ENCODE measurements at regions not wholly inside any gene's neighbourhood (a gene's known extent, or its start where the extent isn't known, plus 50 kb on each side); places are given as distances from the start of the nearest gene placed in this dataset.

DNA sequence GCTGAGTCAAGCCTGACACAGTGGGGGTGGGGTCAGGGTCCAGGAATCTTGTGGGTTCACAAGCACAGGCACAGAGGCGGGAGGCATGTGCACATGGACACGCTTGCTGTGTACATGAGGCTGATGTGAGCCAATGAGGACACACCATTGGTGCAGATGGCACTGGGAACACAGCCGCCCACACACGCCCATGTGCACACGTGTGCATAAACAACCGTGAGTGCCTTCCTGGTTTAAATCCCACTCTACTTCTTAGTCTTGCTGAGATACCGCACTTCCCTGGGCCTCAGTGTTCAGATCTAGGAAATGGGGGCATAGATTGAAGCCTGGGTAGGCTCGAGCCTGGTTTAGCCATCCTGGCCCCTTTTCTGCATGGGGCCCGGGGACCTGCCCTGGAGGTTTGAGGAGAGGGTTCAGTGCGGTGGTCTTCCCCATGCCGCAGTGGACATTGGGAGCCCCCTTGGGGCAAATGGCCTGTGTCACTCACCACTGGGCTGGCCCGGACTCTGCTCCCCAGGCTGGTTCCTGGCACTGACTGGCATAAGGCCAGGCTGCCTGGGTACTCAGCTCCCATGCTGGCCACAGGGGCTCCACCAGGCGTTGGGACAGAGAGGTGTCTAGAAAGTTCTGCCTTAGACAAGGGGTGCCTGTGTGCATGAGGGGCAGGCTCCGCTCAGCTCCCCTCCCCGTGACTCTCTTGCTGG lies 60.2 kb downstream of the CEBPB start:
- no peak for TF ChIP-seq JUND (IDR thresholded peaks at IDR 0.05; ENCODE audit: low read depth)
- in situ Hi-C loops (cut with HindIII; ENCODE audit: low pct_unique_long_range_greater_than_20kb, low sequenced_read_pairs) = no loop called here
- DNase-seq (ENCODE audit: low read depth in 1 of 2, low spot score in 1 of 2) = no peak

DNA sequence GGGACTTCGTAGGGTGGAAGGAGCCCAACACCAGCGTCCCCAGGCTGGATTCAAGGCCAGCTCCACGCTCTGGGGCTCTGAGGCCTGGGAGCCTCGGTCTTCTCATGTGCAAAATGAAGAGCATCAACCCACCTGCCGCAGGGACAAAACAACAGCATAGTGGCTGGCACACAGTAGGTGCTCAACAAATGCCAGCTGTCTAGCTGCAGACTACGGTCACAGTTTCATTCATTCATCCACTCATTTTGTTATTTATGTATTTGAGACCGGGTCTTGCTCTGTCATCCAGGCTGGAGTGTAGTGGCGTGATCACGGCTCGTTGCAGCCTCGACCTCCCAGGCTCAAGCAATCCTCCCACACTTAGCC lies 60.7 kb downstream of the CEBPB start:
- DNase-seq (ENCODE audit: low read depth in 1 of 2, low spot score in 1 of 2) = no peak
- in situ Hi-C loops (cut with HindIII; ENCODE audit: low pct_unique_long_range_greater_than_20kb, low sequenced_read_pairs) = no loop called here
- TF ChIP-seq JUND (IDR thresholded peaks at IDR 0.05; ENCODE audit: low read depth) = no peak

DNA sequence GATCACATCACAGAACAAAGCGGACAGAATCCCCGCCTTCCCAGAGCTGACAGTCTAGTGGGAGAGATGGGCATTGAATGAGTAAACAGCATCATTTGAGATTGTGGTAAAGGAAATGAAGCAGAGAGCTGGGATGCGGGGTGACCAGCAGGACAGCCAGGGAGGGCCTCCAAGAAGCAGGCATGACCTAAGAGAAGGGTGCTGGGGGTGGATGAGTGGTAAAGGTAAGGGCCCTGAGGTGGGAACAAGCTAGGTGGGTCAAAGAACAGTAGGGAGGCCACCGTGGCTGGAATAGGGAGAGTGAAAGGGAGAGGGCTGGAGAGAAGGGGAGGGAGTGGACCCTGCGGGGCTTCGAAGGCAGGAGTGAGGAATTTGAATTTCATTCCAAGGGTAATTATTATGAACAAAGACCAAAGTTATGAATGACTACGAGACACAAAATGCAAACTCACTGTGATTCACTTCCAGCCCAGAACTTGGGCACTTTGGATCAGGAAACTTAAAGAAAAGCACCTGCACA lies 61.4 kb downstream of the CEBPB start:
- no peak for TF ChIP-seq JUND (IDR thresholded peaks at IDR 0.05; ENCODE audit: low read depth)
- in situ Hi-C loops (cut with HindIII; ENCODE audit: low pct_unique_long_range_greater_than_20kb, low sequenced_read_pairs) = no loop called here
- no peak for DNase-seq (ENCODE audit: low read depth in 1 of 2, low spot score in 1 of 2)

DNA sequence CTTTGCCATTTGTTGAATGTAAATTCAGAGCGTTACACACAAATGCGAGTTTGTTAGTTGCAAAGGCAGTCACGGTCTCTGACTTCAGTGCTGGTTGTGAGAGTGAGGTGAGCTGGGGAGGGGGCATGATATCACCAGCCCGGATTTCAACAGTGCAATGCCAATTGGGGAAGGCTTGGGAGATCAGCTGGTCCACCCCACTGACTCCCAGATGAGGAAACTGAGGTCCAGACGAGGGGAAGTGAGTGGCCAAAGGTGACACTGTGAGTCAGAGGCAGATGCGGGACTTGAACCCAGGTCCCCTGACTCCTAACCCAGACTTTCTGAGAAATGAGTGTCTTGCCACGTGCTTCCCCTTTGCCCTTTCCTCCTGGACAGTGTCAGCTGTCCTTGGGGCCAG lies 62.1 kb downstream of the CEBPB start:
- no peak for DNase-seq (ENCODE audit: low read depth in 1 of 2, low spot score in 1 of 2)
- TF ChIP-seq JUND (IDR thresholded peaks at IDR 0.05; ENCODE audit: low read depth) = no peak
- in situ Hi-C loops (cut with HindIII; ENCODE audit: low pct_unique_long_range_greater_than_20kb, low sequenced_read_pairs) = no loop called here

DNA sequence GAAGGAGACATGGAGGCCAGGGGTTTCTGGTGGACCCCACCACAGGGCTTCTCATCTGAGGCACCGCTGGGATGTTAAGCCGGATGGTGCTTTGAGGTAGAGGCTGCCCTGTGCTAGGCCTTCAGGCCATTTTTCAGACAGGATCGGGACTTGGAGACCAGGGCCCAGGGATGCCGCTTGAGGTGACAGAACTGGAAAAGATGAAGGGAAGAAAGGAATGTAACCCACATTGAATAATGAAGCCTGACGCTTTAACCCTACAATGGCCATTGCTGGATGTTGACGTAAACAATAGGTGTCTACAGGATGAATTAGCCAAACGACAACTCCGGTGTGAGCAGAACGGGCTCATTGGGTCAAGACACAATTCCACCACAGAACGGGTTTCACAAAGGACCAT lies 62.5 kb downstream of the CEBPB start:
- TF ChIP-seq JUND (IDR thresholded peaks at IDR 0.05; ENCODE audit: low read depth) = no peak
- DNase-seq (ENCODE audit: low read depth in 1 of 2, low spot score in 1 of 2) = no peak

DNA sequence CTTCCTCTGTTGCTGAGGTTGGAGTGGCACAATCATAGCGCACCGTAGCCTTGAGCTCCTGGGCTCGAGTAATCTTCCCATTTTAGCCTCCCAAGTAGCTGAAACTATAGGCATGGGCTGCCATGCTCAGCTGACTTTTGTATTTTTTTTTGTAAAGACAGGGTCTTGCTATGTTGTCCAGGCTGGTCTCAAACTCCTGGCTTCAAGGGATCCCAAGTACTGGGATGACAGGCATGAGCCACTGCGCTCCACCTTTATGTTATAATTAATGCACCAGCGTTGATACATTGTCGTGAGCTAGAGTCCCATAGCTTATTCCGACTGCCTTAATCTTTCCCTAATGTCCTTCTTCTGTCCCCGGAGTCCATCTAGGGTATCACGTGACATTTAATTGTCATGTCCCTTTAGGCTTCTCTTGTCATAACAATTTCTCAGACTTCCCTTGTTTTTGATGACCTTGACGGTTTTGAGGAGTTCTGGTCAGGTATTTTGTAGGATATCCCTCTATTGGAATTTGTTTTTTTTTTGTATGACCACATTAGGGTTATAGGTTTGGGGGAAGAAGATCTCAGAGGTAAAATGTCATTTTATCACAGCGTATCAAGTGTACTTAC lies 63.9 kb downstream of the CEBPB start:
- in situ Hi-C loops (cut with HindIII; ENCODE audit: low pct_unique_long_range_greater_than_20kb, low sequenced_read_pairs) = no loop called here
- no peak for DNase-seq (ENCODE audit: low read depth in 1 of 2, low spot score in 1 of 2)
- no peak for TF ChIP-seq JUND (IDR thresholded peaks at IDR 0.05; ENCODE audit: low read depth)

More for the DNA sequence above, 62.5 kb downstream of the CEBPB start:
- in situ Hi-C loops (cut with HindIII; ENCODE audit: low pct_unique_long_range_greater_than_20kb, low sequenced_read_pairs) = no loop called here

DNA sequence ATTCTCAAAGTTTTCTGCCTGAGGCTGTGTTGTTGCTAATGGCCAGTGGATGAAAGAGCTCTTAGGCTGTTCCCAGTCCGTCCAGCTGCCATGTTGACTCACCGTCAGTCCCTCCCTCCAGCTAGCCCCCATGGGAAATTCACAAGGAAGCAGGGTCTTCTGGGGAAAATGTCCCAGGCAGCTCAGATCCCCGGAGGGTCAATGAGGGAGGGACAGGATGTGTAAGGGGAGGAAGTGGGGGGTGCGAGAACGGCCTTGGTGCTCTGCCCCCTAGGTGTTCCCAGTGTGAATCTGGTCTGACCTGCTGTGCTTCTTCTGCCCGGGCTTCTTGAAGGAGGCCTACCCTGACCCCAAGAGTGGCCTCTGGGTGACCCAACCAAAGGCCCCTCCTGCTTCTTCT lies 65.9 kb downstream of the CEBPB start:
- TF ChIP-seq JUND (IDR thresholded peaks at IDR 0.05; ENCODE audit: low read depth) = no peak
- DNase-seq (ENCODE audit: low read depth in 1 of 2, low spot score in 1 of 2) = peak in 1 of 2 experiments; percentile 68
- in situ Hi-C loops (cut with HindIII; ENCODE audit: low pct_unique_long_range_greater_than_20kb, low sequenced_read_pairs) = no loop called here

DNA sequence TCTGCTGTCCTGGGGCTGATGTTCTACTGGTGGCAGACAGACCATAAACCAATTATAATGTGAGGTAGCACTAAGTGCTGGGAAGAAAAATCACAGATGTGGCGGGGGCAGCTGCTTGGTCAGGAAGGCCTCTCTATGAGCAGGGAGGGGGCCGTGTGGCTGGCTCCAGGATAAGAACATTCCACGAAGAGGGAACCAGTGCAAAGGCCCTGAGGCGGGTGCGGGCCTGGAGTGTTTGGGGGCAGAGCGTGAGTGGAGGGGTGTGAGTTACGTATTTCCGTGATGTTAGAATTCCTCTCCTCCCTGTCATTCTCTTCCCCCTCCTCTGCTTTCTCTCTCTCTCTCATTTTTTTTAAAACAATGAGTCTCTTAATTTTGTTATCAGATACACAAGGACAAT lies 67.2 kb downstream of the CEBPB start:
- DNase-seq (ENCODE audit: low read depth in 1 of 2, low spot score in 1 of 2) = no peak
- TF ChIP-seq JUND (IDR thresholded peaks at IDR 0.05; ENCODE audit: low read depth) = no peak
- in situ Hi-C loops (cut with HindIII; ENCODE audit: low pct_unique_long_range_greater_than_20kb, low sequenced_read_pairs) = no loop called here

DNA sequence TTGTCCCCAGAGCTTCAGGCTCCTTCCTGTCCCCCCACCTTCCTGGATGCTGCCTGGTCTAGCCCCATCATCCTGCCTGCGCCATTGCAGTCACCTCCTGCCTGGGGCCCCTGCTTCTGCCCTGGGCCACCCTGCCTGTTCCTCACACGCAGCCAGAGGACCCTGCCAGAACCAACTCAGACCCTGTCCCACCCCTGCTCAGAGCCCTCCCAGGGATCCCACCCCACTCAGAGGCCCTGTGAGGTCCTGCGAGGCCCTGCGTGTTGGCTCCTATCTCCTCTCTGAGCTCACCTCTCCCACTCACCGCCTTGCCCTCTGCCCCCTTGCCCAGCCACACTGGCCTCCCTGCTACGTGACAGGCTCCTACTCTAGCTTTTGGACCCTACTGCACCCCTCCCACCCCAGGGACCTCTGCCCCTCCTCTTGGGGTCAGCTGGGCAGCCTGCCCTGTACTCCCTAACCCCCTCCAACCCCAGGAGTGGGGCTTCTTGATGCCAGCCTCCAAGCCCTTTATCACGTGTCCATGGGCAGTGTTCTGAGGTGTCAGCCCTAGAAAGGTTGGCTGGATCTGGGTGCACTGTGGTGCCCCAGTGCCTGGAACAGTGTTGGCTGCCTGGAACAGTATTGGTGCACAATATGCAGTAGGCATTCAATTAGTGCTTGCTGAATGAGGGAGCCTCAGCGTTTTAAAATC lies 68.3 kb downstream of the CEBPB start:
- DNase-seq (ENCODE audit: low read depth in 1 of 2, low spot score in 1 of 2) = no peak
- no peak for TF ChIP-seq JUND (IDR thresholded peaks at IDR 0.05; ENCODE audit: low read depth)
- in situ Hi-C loops (cut with HindIII; ENCODE audit: low pct_unique_long_range_greater_than_20kb, low sequenced_read_pairs) = no loop called here

DNA sequence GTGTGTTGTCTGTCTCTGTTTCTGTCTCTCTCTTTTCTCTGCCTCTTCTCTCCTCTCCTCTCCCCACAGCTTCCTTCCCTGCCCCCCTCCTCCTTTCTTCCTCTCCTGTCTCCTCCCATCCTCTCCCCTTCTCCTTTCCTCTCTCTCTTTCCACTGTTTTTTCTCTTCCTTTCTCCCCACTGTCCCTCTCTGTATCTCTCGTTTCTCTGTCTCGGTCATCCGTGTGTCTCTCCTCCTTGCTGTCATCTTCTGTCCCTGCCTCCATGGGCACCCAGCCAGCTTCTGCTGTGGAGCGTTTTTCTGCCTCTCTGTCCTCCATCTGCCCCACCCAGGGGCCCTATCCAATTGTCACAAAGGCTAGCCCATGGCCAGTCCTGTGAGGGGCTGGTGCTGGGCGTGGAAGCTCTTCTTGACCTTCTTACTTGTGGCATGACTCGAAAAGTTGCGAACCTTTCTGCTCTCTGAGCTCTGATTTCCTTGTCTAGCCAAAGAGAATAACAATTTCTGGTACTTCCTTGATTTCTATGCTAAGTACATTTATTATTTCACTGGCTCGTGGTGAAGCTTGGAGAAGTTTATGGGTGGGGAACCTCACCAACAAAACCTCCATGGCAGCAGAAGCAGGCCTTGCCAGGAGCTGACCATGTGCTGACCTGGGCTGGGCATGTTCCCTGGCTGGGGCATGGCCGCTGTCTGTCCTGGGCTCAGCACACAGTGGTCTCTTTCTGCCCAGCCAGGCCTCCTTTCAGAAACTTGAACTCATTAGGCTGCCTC lies 69.3 kb downstream of the CEBPB start:
- DNase-seq (ENCODE audit: low read depth in 1 of 2, low spot score in 1 of 2) = no peak
- in situ Hi-C loops (cut with HindIII; ENCODE audit: low pct_unique_long_range_greater_than_20kb, low sequenced_read_pairs) = no loop called here
- no peak for TF ChIP-seq JUND (IDR thresholded peaks at IDR 0.05; ENCODE audit: low read depth)

DNA sequence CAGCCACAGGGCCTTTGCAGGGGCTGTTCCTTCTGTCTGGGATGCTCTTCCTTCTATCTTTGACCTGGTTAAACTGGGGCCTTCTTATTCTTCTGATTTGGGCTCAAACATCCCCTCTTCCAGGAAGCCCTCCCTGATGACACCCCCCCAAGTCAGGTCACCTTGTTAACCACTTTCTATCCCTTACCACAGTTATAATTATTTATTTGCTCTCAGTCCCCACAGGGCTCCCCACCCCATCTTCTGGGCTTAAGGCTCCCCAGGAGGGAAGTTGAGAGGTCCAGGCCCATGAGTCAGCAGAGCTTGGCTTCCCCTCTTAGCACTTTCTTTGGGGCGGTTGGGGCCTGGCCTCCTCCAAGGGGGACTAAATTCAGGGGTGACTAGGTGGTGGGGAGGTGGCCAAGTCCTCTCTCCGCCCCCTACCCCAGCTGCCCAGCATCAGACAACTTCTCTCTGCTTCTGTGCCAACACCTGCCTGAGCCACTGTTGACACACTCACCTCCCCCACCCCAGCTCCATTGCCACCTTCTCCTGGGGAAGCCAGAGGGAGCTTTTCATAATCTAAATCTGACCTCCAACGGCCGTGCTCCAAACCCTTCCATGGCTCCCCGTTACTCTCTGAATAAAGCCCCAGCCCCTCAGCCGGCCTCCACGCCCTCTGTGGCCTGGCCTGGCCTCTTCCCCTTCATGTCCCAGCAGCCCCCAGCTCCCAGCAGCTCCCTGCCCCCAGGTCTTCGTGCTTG lies 70.0 kb downstream of the CEBPB start:
- in situ Hi-C loops (cut with HindIII; ENCODE audit: low pct_unique_long_range_greater_than_20kb, low sequenced_read_pairs) = no loop called here
- no peak for TF ChIP-seq JUND (IDR thresholded peaks at IDR 0.05; ENCODE audit: low read depth)
- no peak for DNase-seq (ENCODE audit: low read depth in 1 of 2, low spot score in 1 of 2)
